ENCODE measurements at regions not wholly inside any gene's neighbourhood (a gene's known extent, or its start where the extent isn't known, plus 50 kb on each side); places are given as distances from the start of the nearest gene placed in this dataset.
A peak's percentile ranks its signal among the peaks of the same experiment; 100 is the strongest.

- H3K27ac Mint-ChIP-seq (ENCODE audit: unreplicated experiment), result no peak overlapping the region
- H3K4me3 Mint-ChIP-seq, result no peak overlapping the region
- no peak for DNase-seq (ENCODE audit: low read depth, low spot score)
- H3K9me3 Mint-ChIP-seq, result peaks cover 3% of the 10 kb centered on the region
- H3K4me1 Mint-ChIP-seq, result peaks cover 32% of the 10 kb centered on the region
- H3K36me3 Mint-ChIP-seq (ENCODE audit: low read depth), result peaks cover 8% of the 10 kb centered on the region
- H3K27me3 Mint-ChIP-seq (ENCODE audit: low read depth), result peaks cover 3% of the 10 kb centered on the region
- no peak for TF ChIP-seq CTCF (conservative IDR thresholded peaks at IDR 0.05)
These were observed 232.7 kb upstream of the TNRC6C start for GRCh38 chr17:77725846-77726245.

- peaks cover 32% of the 10 kb centered on the region for H3K4me1 Mint-ChIP-seq
- no peak for DNase-seq (ENCODE audit: low read depth, low spot score)
- peaks cover 3% of the 10 kb centered on the region for H3K27me3 Mint-ChIP-seq (ENCODE audit: low read depth)
- H3K27ac Mint-ChIP-seq (ENCODE audit: unreplicated experiment), result no peak overlapping the region
- peaks cover 8% of the 10 kb centered on the region for H3K36me3 Mint-ChIP-seq (ENCODE audit: low read depth)
- no peak for TF ChIP-seq CTCF (conservative IDR thresholded peaks at IDR 0.05)
- H3K9me3 Mint-ChIP-seq, result peaks cover 3% of the 10 kb centered on the region
- no peak overlapping the region for H3K4me3 Mint-ChIP-seq
These were observed 231.9 kb upstream of the TNRC6C start for GRCh38 chr17:77726549-77727006.

GRCh38 chr17:77727037-77727615, 231.4 kb upstream of the TNRC6C start:
- peak overlapping the region; percentile 63 for H3K27ac Mint-ChIP-seq (ENCODE audit: unreplicated experiment)
- peaks cover 8% of the 10 kb centered on the region for H3K36me3 Mint-ChIP-seq (ENCODE audit: low read depth)
- H3K9me3 Mint-ChIP-seq, result peaks cover 3% of the 10 kb centered on the region
- TF ChIP-seq CTCF (conservative IDR thresholded peaks at IDR 0.05), result no peak
- peak overlapping the region; percentile 65 for H3K4me3 Mint-ChIP-seq
- no peak for DNase-seq (ENCODE audit: low read depth, low spot score)
- peaks cover 3% of the 10 kb centered on the region for H3K27me3 Mint-ChIP-seq (ENCODE audit: low read depth)
- H3K4me1 Mint-ChIP-seq, result peaks cover 32% of the 10 kb centered on the region

- Mint-ChIP-seq H3K4me3 (peak overlapping the region; percentile 65), H3K27ac (ENCODE audit: unreplicated experiment) (no peak overlapping the region), H3K36me3 (ENCODE audit: low read depth) (peaks cover 17% of the 10 kb centered on the region), H3K9me3 (peaks cover 9% of the 10 kb centered on the region), H3K27me3 (ENCODE audit: low read depth) (peaks cover 3% of the 10 kb centered on the region), H3K4me1 (peaks cover 29% of the 10 kb centered on the region)
- no peak for DNase-seq (ENCODE audit: low read depth, low spot score)
- TF ChIP-seq CTCF (conservative IDR thresholded peaks at IDR 0.05), result no peak
These were observed 230.1 kb upstream of the TNRC6C start for GRCh38 chr17:77728474-77728795.

GRCh38 chr17:77728871-77729270, 229.6 kb upstream of the TNRC6C start:
- H3K4me1 Mint-ChIP-seq, result peaks cover 32% of the 10 kb centered on the region
- no peak overlapping the region for H3K27ac Mint-ChIP-seq (ENCODE audit: unreplicated experiment)
- no peak for TF ChIP-seq CTCF (conservative IDR thresholded peaks at IDR 0.05)
- H3K4me3 Mint-ChIP-seq, result peak overlapping the region; percentile 13
- H3K9me3 Mint-ChIP-seq, result peaks cover 9% of the 10 kb centered on the region
- no peak for DNase-seq (ENCODE audit: low read depth, low spot score)
- peaks cover 17% of the 10 kb centered on the region for H3K36me3 Mint-ChIP-seq (ENCODE audit: low read depth)
- peaks cover 3% of the 10 kb centered on the region for H3K27me3 Mint-ChIP-seq (ENCODE audit: low read depth)

Measured in neural crest cell (in vitro differentiated cells).